Stomach (tissue), 8 donors: ENCODE measurements at regions not wholly inside any gene's neighbourhood (a gene's known extent, or its start where the extent isn't known, plus 50 kb on each side); places are given as distances from the start of the nearest gene placed in this dataset.

Source experiments
- DNase-seq, 2 donors: peaks; one replicate each; pipeline versions ENCODE4 v3.0.0 to v3.0.0-alpha.2; 2013 to 2019
- H3K27ac ChIP-seq, 5 donors: fragments of 200-600 bp in 4 of 5; sonication (generic) in 4 of 5; one replicate each; pipeline ENCODE4 v1.5.1; 2013 to 2019; ENCODE audit warnings: mild to moderate bottlenecking in 1 of 5, moderate library complexity in 1 of 5
- H3K27me3 ChIP-seq, 3 donors: fragments of 200-600 bp; sonication (generic); one replicate each; pipeline ENCODE4 v1.5.1; 2017 to 2019; ENCODE audit warnings: mixed run types in 1 of 3
- H3K36me3 ChIP-seq, 4 donors: fragments of 200-600 bp; sonication (generic); 1 replicate in 3 of 4; 2 replicates in 1 of 4; pipeline ENCODE4 v1.5.1; 2016 to 2019
- H3K4me1 ChIP-seq, 4 donors: fragments of 200-600 bp; sonication (generic); one replicate each; pipeline ENCODE4 v1.5.1; 2016 to 2019
- H3K4me3 ChIP-seq, 4 donors: fragments of 200-600 bp; sonication (generic) in 3 of 4; one replicate each; pipeline ENCODE4 v1.5.1; 2016 to 2019; ENCODE audit warnings: mild to moderate bottlenecking in 1 of 4
- H3K9me3 ChIP-seq, 4 donors: fragments of 200-600 bp; sonication (generic); one replicate each; pipeline ENCODE4 v1.5.1; 2016 to 2019
- CTCF ChIP-seq, 7 experiments: fragments of 450-650 bp in 4 of 7; fragments of 200-600 bp in 3 of 7; sonication (generic) in 3 of 7; IDR thresholded peaks; one replicate each; pipeline ENCODE4 v1.5.1; 2016 to 2019; ENCODE audit warnings: antibody characterized with exemption in 7 of 7, control low read depth in 2 of 7, mild to moderate bottlenecking in 1 of 7
- EP300 ChIP-seq: sonication (generic); formaldehyde crosslinking; IDR thresholded peaks from one replicate; pipeline ENCODE4 v1.6.1; 2017; ENCODE audit warnings: antibody characterized with exemption
- POLR2A ChIP-seq, 4 donors: fragments of 450-650 bp; IDR thresholded peaks; one replicate each; pipeline ENCODE4 v1.6.1; 2016; ENCODE audit warnings: antibody characterized with exemption in 4 of 4, control low read depth in 2 of 4, mild to moderate bottlenecking in 1 of 4, moderate library complexity in 1 of 4
- POLR2AphosphoS5 ChIP-seq, 3 donors: sonication (generic); formaldehyde crosslinking; IDR thresholded peaks; one replicate each; pipeline ENCODE4 v1.6.1; 2016; ENCODE audit warnings: antibody characterized with exemption in 3 of 3
- WGBS, 5 donors: extraction: QIAGEN DNeasy Blood & Tissue Kit in 3 of 5; methylation state at CpG; one replicate each; pipeline versions ENCODE4 v1.1.5 to v1.1.7; 2013 to 2018; 5-methylcytosine and 5-hydroxymethylcytosine counted together
- intact Hi-C: fragments of 100-400 bp; cut with DNase I; formaldehyde crosslinking; loops from one replicate; pipeline ENCODE4 v1.15.1; 2023; ENCODE audit warnings: low total_unique reads
- small RNA-seq, 4 donors: library from RNA; depleted of rRNA; stranded (forward); fragments of <200 nt; gene quantifications; one replicate each; pipeline ENCODE3, GENCODE V24; 2016
- donor health status: healthy with polysubstance abuse.
- donor health status: Bipolar disorder and iron deficiency.
- donor health status: healthy.

DNA sequence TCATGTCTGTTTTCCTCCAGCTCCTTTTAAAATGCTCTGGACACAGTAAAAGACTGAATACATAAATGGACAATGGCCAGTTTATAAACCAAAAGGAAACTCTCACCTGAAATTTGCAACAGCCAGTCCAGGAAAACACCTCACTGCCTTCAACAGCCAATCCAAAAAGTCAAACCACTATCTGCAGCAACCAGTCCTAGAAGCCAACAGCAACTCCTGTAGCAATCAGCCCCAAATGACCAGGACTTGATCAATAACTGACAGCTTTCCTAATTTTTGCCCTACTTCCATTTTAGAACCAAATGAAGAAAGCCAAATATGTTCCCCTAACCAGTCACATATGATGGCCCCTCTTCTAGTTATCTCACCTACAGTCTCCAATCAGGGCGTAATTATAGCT lies 309.5 kb upstream of the CPXCR1 start:
- H3K4me1 ChIP-seq: no peaks in the 10 kb centered on the region
- H3K27ac ChIP-seq: no peak overlapping the region
- H3K4me3 ChIP-seq: no peak overlapping the region
- no peaks in the 10 kb centered on the region for H3K27me3 ChIP-seq
- no peaks in the 10 kb centered on the region for H3K36me3 ChIP-seq
- TF ChIP-seq EP300 (no peak), POLR2A (IDR thresholded peaks at IDR 0.05) (no peak)
- peaks cover 0 to 12% (median 0%) of the 10 kb centered on the region in 4 donors for H3K9me3 ChIP-seq
- intact Hi-C loops: no loop called here
- no peak for DNase-seq
- WGBS, 5 donors: 54 to 80% (median 74%) methylated on average over 1 of the region's 1 CpG

DNA sequence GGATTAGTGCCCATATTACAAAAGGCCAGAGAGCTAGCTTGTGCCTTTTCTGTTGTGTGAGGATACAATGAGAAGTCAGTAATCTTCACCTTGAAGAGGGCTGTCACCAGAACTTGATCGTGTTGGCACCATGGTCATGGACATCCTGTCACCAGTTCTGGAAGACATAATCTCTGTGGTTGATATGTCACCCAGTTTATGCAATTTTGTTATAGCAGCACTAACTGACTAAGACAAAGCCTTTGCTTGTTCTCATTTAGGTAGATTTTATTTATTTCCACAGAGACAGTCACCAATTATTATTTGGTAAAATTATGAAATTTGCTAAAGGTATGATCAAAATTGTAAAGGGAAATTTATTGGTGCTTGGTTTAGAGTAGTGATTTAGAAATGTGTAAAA lies 308.8 kb upstream of the CPXCR1 start:
- Histone ChIP-seq H3K27me3 (no peaks in the 10 kb centered on the region), H3K4me3 (no peak overlapping the region), H3K27ac (no peak overlapping the region), H3K36me3 (no peaks in the 10 kb centered on the region), H3K9me3 (peaks cover 0 to 12% (median 0%) of the 10 kb centered on the region in 4 donors), H3K4me1 (no peaks in the 10 kb centered on the region)
- intact Hi-C loops: no loop called here
- DNase-seq: no peak
- TF ChIP-seq POLR2A (IDR thresholded peaks at IDR 0.05) (no peak), CTCF (IDR thresholded peaks at IDR 0.05) (no peak), POLR2AphosphoS5 (IDR thresholded peaks at IDR 0.05) (no peak), EP300 (no peak)
- 78 to 100% (median 91%) methylated on average over 1 of the region's 1 CpG for WGBS, 5 donors

GRCh38 chrX:88439935-88440334 lies 307.1 kb upstream of the CPXCR1 start:
- no peak overlapping the region for H3K27ac ChIP-seq
- H3K27me3 ChIP-seq: no peaks in the 10 kb centered on the region
- DNase-seq: no peak
- no peak overlapping the region for H3K4me3 ChIP-seq
- TF ChIP-seq POLR2A (IDR thresholded peaks at IDR 0.05): no peak
- TF ChIP-seq EP300: no peak
- TF ChIP-seq CTCF (IDR thresholded peaks at IDR 0.05): no peak
- no peak for TF ChIP-seq POLR2AphosphoS5 (IDR thresholded peaks at IDR 0.05)
- no peaks in the 10 kb centered on the region for H3K4me1 ChIP-seq
- no peaks in the 10 kb centered on the region for H3K36me3 ChIP-seq
- peaks cover 0 to 12% (median 0%) of the 10 kb centered on the region in 4 donors for H3K9me3 ChIP-seq
- intact Hi-C loops: no loop called here

Small RNAs in the stretch of these regions (small RNA-seq; reads per million reads assigned to genes)
- gene AL929325.1 (0 reads per million in 4 donors), gene RF01225 (0 reads per million in 4 donors)
